ENCODE measurements at regions not wholly inside any gene's neighbourhood (a gene's known extent, or its start where the extent isn't known, plus 50 kb on each side); places are given as distances from the start of the nearest gene placed in this dataset.

- peaks cover 49 to 60% of the 10 kb centered on the region in 2 experiments for H3K4me1 ChIP-seq (ENCODE audit: control insufficient read depth in 1 of 2, insufficient read depth in 1 of 2, low read depth in 1 of 2, low read length in 1 of 2)
- H3K27me3 ChIP-seq: no peaks in the 10 kb centered on the region
- no peak for TF ChIP-seq CTCF (IDR thresholded peaks at IDR 0.05)
- H3K9me3 ChIP-seq: no peaks in the 10 kb centered on the region
- H3K27ac ChIP-seq: peak overlapping the region; percentile 92
- H3K4me3 ChIP-seq (ENCODE audit: low read depth in 1 of 2, low read length in 1 of 2): no peak overlapping the region
- H3K36me3 ChIP-seq: no peaks in the 10 kb centered on the region
These were observed 180.2 kb downstream of the MAFB start for GRCh38 chr20:40508821-40509220.

- peaks cover 65 to 76% of the 10 kb centered on the region in 2 experiments for H3K4me1 ChIP-seq (ENCODE audit: control insufficient read depth in 1 of 2, insufficient read depth in 1 of 2, low read depth in 1 of 2, low read length in 1 of 2)
- no peaks in the 10 kb centered on the region for H3K27me3 ChIP-seq
- H3K9me3 ChIP-seq: no peaks in the 10 kb centered on the region
- TF ChIP-seq CTCF (IDR thresholded peaks at IDR 0.05): peak; percentile 78
- H3K36me3 ChIP-seq: no peaks in the 10 kb centered on the region
- peak overlapping the region; percentile 92 for H3K27ac ChIP-seq
- H3K4me3 ChIP-seq (ENCODE audit: low read depth in 1 of 2, low read length in 1 of 2): peak overlapping the region in 1 of 2 experiments; percentile 16
These were observed 182.5 kb downstream of the MAFB start for GRCh38 chr20:40506537-40506939.

GRCh38 chr20:40503119-40503518, 185.9 kb downstream of the MAFB start:
- Histone ChIP-seq H3K4me3 (ENCODE audit: low read depth in 1 of 2, low read length in 1 of 2) (no peak overlapping the region), H3K27me3 (no peaks in the 10 kb centered on the region), H3K9me3 (no peaks in the 10 kb centered on the region), H3K4me1 (ENCODE audit: control insufficient read depth in 1 of 2, insufficient read depth in 1 of 2, low read depth in 1 of 2, low read length in 1 of 2) (peaks cover 84 to 89% of the 10 kb centered on the region in 2 experiments), H3K27ac (peak overlapping the region; percentile 92), H3K36me3 (no peaks in the 10 kb centered on the region)
- no peak for TF ChIP-seq CTCF (IDR thresholded peaks at IDR 0.05)

GRCh38 chr20:40502576-40502975, 186.5 kb downstream of the MAFB start:
- Histone ChIP-seq H3K4me3 (ENCODE audit: low read depth in 1 of 2, low read length in 1 of 2) (no peak overlapping the region), H3K36me3 (no peaks in the 10 kb centered on the region), H3K27ac (peak overlapping the region; percentile 92), H3K27me3 (no peaks in the 10 kb centered on the region), H3K4me1 (ENCODE audit: control insufficient read depth in 1 of 2, insufficient read depth in 1 of 2, low read depth in 1 of 2, low read length in 1 of 2) (peaks cover 84 to 88% of the 10 kb centered on the region in 2 experiments), H3K9me3 (no peaks in the 10 kb centered on the region)
- TF ChIP-seq CTCF (IDR thresholded peaks at IDR 0.05): no peak

- Histone ChIP-seq H3K9me3 (no peaks in the 10 kb centered on the region), H3K36me3 (no peaks in the 10 kb centered on the region), H3K4me1 (ENCODE audit: control insufficient read depth in 1 of 2, insufficient read depth in 1 of 2, low read depth in 1 of 2, low read length in 1 of 2) (peaks cover 86 to 88% of the 10 kb centered on the region in 2 experiments), H3K27me3 (no peaks in the 10 kb centered on the region), H3K4me3 (ENCODE audit: low read depth in 1 of 2, low read length in 1 of 2) (peak overlapping the region; percentile 22 to 30), H3K27ac (peak overlapping the region; percentile 97)
- TF ChIP-seq CTCF (IDR thresholded peaks at IDR 0.05): no peak
These were observed 189.6 kb downstream of the MAFB start for GRCh38 chr20:40499391-40499790.

Data from neutrophil (primary cell).